Activated CD4-positive, alpha-beta T cell treated with anti-CD3 and anti-CD28 coated beads for 36 hours (primary cell): ENCODE measurements at regions not wholly inside any gene's neighbourhood (a gene's known extent, or its start where the extent isn't known, plus 50 kb on each side); places are given as distances from the start of the nearest gene placed in this dataset.

Experiments
- ATAC-seq: fragments of 200-7000 bp; cut with Tn5 transposase; one replicate; pipeline ENCODE4 v1.10.0; 2021; ENCODE audit warnings: mild to moderate bottlenecking, moderate library complexity
- CTCF ChIA-PET: fragments of 350-600 bp; sonication (Branson Sonifier 250); formaldehyde crosslinking; loops from one replicate; lab custom pipeline; 2021; ENCODE audit warnings: antibody characterized with exemption; lab: Charles Lee
- POLR2A ChIA-PET: fragments of 350-600 bp; sonication (Branson Sonifier 250); formaldehyde crosslinking; loops from one replicate; lab custom pipeline; 2021; ENCODE audit warnings: antibody characterized with exemption, inconsistent platforms; lab: Charles Lee
- DNase-seq: peaks from one replicate; pipeline ENCODE4 v3.0.0-alpha.2; 2020
- H3K27ac Mint-ChIP-seq: one replicate; pipeline ENCODE4 v1.8.0; 2021; ENCODE audit warnings: mixed read lengths
- H3K27me3 Mint-ChIP-seq: one replicate; pipeline ENCODE4 v1.8.0; 2021; ENCODE audit warnings: mixed read lengths
- H3K36me3 Mint-ChIP-seq: one replicate; pipeline ENCODE4 v1.8.0; 2021; ENCODE audit warnings: low read depth, mixed read lengths
- H3K4me1 Mint-ChIP-seq: one replicate; pipeline ENCODE4 v1.8.0; 2021; ENCODE audit warnings: mixed read lengths
- H3K4me3 Mint-ChIP-seq: one replicate; pipeline ENCODE4 v1.8.0; 2021; ENCODE audit warnings: mild to moderate bottlenecking, moderate library complexity, mixed read lengths
- H3K9me3 Mint-ChIP-seq: one replicate; pipeline ENCODE4 v1.8.0; 2021; ENCODE audit warnings: low read depth, mixed read lengths
- intact Hi-C, 2 experiments: fragments of 100-400 bp; cut with DNase I in 1 of 2; cut with micrococcal nuclease in 1 of 2; formaldehyde crosslinking; loops; one replicate each; pipeline versions ENCODE4 v1.14.2 to v1.15.1; 2022 to 2024; cut with DNase I, micrococcal nuclease

DNA sequence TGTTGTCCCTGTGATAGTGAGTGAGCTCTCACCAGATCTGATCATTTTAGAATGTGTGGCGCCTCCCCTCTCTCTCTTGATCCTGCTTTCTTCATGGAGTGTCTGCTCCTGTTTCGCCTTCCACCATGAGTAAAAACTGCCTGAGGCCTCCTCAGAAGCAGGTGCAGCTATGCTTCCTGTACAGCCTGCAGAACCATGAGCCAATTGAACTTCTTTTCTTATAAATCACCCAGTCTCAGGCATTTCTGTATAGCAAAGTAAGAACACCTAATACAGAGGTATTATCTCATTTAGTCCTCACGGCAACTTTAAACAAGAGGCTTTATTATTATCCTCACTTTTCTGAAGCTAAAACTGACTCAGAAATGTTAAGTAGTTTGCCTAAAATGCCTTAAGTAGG is 81.3 kb upstream of the BTG1 start:
- ChIA-PET POLR2A (no interaction called here), CTCF (interaction anchor here (0.7 to 1.9 kb wide), 4 partner anchors 12 to 484 kb away, joined by 3 to 6 read pairs (median 4); no protein-coding TSS in a partner anchor)
- intact Hi-C loops = no loop called here
- Mint-ChIP-seq H3K9me3 (no peaks in the 10 kb centered on the region), H3K36me3 (no peaks in the 10 kb centered on the region), H3K27me3 (no peaks in the 10 kb centered on the region), H3K27ac (no peak overlapping the region), H3K4me1 (peaks cover 11% of the 10 kb centered on the region), H3K4me3 (no peak overlapping the region)
- DNase-seq (no peak), ATAC-seq (no peak)

DNA sequence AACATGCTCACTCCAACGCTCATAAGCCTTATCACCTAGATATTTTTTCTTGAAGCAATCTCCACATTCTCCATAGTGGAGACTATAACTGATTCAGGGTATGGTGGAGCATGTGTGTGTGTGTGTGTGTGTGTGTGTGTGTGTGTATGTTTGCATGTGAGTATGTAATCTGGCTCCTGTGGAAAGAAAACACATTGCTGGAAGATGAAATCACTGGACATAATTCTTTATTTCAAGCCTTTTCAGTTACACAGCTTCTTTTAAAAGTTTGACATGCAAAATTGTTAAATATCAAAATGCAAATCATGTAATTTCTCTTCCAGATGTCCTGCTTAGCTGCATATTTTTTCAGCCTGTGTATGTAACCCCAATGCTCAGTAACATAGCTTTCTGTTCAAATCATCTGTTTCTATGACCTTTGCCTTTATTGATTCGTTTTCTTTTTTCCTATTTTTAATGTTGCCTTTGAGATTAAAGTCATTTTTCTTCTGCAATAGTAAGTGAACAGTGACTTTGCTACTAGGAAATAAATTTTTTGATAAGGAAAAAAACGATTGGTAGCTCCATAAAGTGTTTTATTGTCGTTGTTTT is 80.5 kb upstream of the BTG1 start:
- DNase-seq = no peak
- Mint-ChIP-seq H3K36me3 (no peaks in the 10 kb centered on the region), H3K4me1 (peaks cover 11% of the 10 kb centered on the region), H3K9me3 (no peaks in the 10 kb centered on the region), H3K4me3 (no peak overlapping the region), H3K27ac (no peak overlapping the region), H3K27me3 (no peaks in the 10 kb centered on the region)
- CTCF ChIA-PET = interaction anchor here (0.7 to 1.9 kb wide), 4 partner anchors 12 to 443 kb away, joined by 3 to 6 read pairs (median 4); no protein-coding TSS in a partner anchor
- POLR2A ChIA-PET = interaction anchor here (0.7 kb wide), 1 partner anchor 87 kb away, joined by 4 read pairs; no protein-coding TSS in a partner anchor
- intact Hi-C loops = no loop called here
- ATAC-seq = no peak

DNA sequence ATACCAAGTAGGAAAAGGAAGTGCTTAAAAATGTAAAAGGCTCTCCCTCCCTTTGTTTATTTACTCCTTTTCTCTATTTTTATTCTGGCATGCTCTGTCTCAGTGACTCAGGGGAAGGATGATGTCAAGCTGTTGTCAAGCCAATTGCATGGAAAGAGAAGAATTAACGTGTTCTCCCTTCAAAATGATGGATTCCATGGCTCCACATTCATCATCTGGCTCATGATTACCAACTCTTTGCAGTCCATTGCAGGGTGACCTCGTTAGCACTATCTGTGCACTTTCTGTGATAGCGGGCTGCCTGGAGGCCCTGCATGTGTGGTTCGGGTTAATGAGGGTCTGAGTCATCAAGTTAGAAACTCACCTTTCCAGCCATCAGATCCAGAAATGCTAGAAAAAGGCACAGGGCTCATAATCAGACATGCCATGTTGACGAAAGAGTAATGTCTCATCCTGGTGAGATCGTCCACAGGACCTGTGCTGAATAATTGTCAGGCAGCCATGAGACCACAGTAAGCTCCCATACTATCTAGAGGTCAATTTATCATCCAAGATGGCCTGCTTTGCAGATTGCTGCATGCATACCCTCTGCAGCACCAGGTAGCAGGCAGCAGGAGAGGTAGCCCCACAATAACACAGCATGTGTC is 79.2 kb upstream of the BTG1 start:
- Mint-ChIP-seq H3K36me3 (no peaks in the 10 kb centered on the region), H3K27ac (no peak overlapping the region), H3K9me3 (no peaks in the 10 kb centered on the region), H3K27me3 (no peaks in the 10 kb centered on the region), H3K4me3 (no peak overlapping the region), H3K4me1 (peaks cover 11% of the 10 kb centered on the region)
- ATAC-seq = peak; percentile 42
- intact Hi-C loops = no loop called here
- POLR2A ChIA-PET = no interaction called here
- no peak for DNase-seq
- CTCF ChIA-PET = interaction anchor here (0.6 to 1.9 kb wide), 2 partner anchors 11 to 15 kb away, joined by 3 to 6 read pairs; no protein-coding TSS in a partner anchor

- no peaks in the 10 kb centered on the region for H3K27me3 Mint-ChIP-seq
- peaks cover 14% of the 10 kb centered on the region for H3K4me1 Mint-ChIP-seq
- no peak overlapping the region for H3K27ac Mint-ChIP-seq
- CTCF ChIA-PET = no interaction called here
- peaks cover 2% of the 10 kb centered on the region for H3K9me3 Mint-ChIP-seq
- intact Hi-C loops = no loop called here
- ATAC-seq (no peak), DNase-seq (no peak)
- H3K36me3 Mint-ChIP-seq = no peaks in the 10 kb centered on the region
- POLR2A ChIA-PET = no interaction called here
- no peak overlapping the region for H3K4me3 Mint-ChIP-seq
Measured at GRCh38 chr12:92223481-92223880, 77.8 kb upstream of the BTG1 start.

DNA sequence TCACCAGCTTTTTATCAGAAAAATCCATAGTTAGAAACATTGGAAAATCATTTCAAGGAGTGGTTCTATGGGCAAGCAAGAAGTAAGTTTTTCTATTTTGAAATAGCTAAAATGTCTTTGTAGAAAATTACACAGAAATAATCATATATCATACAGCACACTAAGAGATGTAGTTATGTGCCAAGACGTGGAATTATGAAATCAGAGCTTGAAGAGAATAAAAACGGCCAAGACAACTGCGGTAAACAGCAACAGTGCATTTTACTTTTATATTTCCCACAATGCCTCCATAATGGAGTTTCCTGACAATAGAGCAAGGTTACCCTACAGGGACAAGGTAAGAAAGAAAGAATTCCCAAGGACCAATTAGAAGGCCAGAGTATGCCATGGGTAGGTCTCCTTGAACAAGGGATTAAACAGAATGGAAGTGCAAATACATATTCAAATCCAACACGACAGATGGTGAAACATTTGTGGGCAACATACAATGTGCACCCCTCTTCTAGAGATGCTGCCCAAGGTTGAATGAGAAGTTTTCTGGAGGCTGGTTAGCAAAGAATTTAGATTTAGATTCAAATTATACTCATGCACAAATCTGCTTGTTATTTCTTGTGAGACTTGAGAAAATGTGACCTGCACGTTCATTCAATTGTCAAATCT is 76.1 kb upstream of the BTG1 start:
- Mint-ChIP-seq H3K4me3 (no peak overlapping the region), H3K4me1 (peaks cover 25% of the 10 kb centered on the region)

DNA sequence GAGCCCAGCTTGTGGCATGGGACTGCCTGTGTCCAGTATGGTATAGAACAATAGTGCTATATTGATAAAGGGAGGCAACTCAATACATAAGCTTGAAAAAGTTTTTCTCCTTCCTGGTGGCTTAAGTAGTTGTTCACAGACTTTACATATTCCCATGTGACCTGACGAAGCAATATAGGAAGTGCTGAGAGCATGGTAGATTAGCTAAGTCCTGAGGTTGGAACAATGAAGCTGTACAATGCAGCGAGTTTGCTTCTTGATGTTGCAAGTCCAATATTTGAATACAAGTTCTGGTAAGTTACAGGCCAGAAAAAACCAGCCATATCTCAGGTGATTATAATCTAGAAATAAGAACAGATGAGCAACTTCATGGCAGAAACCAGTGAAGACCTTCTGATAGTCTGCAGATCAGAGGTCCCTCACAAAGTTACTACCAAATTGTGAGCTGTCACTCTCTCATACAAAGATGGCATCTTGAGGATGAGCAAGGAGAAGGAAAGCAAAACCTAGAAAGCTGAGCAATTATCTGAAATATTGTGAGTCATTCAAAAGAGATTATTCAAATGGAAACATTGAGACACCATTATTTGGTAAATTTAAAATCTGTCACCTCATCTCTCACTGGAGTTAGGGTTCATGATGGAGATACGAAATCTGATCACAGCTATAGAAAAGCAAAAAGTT is 72.9 kb upstream of the BTG1 start:
- intact Hi-C loops = loop anchor here (1.0 to 10.0 kb wide), 11 partner anchors 10 to 706 kb away; partner anchors contain the start of gene EEA1 (in 1 of the 2)
- H3K4me3 Mint-ChIP-seq = peak overlapping the region; percentile 20
- peak; percentile 96 for ATAC-seq

More for the DNA sequence above, 76.1 kb upstream of the BTG1 start:
- Mint-ChIP-seq H3K9me3 (peaks cover 2% of the 10 kb centered on the region), H3K27ac (no peak overlapping the region), H3K36me3 (no peaks in the 10 kb centered on the region), H3K27me3 (no peaks in the 10 kb centered on the region)
- POLR2A ChIA-PET = no interaction called here
- DNase-seq = no peak
- CTCF ChIA-PET = interaction anchor here (1.2 kb wide), 1 partner anchor 15 kb away, joined by 3 read pairs; no protein-coding TSS in a partner anchor
- intact Hi-C loops = no loop called here
- no peak for ATAC-seq

GRCh38 chr12:92216092-92216491 is 70.4 kb upstream of the BTG1 start:
- Mint-ChIP-seq H3K36me3 (peaks cover 4% of the 10 kb centered on the region), H3K9me3 (peaks cover 5% of the 10 kb centered on the region), H3K4me1 (peaks cover 29% of the 10 kb centered on the region), H3K27ac (no peak overlapping the region), H3K27me3 (no peaks in the 10 kb centered on the region), H3K4me3 (no peak overlapping the region)
- ChIA-PET CTCF (no interaction called here), POLR2A (no interaction called here)
- DNase-seq (no peak), ATAC-seq (no peak)
- intact Hi-C loops = loop anchor here (5.0 to 10.0 kb wide), 5 partner anchors 151 to 709 kb away; partner anchors contain the start of gene EEA1 (in 1 of the 2)

More for the DNA sequence above, 72.9 kb upstream of the BTG1 start:
- DNase-seq = no peak
- POLR2A ChIA-PET = interaction anchor here (0.6 to 2.2 kb wide), 5 partner anchors 10 to 837 kb away, joined by 3 to 30 read pairs (median 5); partner anchors contain the start of gene BTG1
- Mint-ChIP-seq H3K27ac (peak overlapping the region; percentile 84), H3K27me3 (no peaks in the 10 kb centered on the region), H3K4me1 (peaks cover 24% of the 10 kb centered on the region), H3K36me3 (no peaks in the 10 kb centered on the region), H3K9me3 (peaks cover 5% of the 10 kb centered on the region)
- CTCF ChIA-PET = interaction anchor here (0.6 to 2.1 kb wide), 10 partner anchors 12 to 848 kb away, joined by 3 to 8 read pairs (median 4); no protein-coding TSS in a partner anchor

- no peak for DNase-seq
- peaks cover 6% of the 10 kb centered on the region for H3K9me3 Mint-ChIP-seq
- no peak for ATAC-seq
- peaks cover 31% of the 10 kb centered on the region for H3K4me1 Mint-ChIP-seq
- peaks cover 4% of the 10 kb centered on the region for H3K36me3 Mint-ChIP-seq
- no peak overlapping the region for H3K4me3 Mint-ChIP-seq
- H3K27ac Mint-ChIP-seq = no peak overlapping the region
- intact Hi-C loops = loop anchor here (5.0 to 10.0 kb wide), 5 partner anchors 151 to 709 kb away; partner anchors contain the start of gene EEA1 (in 1 of the 2)
- POLR2A ChIA-PET = no interaction called here
- CTCF ChIA-PET = no interaction called here
- no peaks in the 10 kb centered on the region for H3K27me3 Mint-ChIP-seq
Measured at GRCh38 chr12:92215358-92215757, 69.7 kb upstream of the BTG1 start.

DNA sequence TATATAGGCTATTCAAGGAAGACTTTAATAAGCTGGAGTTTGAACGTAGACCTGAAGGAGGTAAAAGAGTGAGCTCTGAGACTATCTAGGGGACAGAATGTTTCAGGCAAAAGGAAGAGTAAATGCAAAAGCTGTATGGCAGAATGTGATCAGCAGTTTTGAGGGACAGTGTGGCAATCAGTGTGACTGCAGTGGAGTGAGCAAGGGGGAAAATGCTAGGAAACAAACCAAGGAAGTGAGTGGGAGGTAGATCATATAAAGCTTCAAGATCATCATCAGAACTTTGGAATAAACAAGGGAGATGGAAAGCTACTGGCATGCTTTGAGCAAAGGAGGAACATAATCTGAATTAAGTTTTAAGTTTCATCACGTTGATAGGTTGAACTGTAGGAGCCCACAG is 67.5 kb upstream of the BTG1 start:
- DNase-seq (no peak), ATAC-seq (no peak)
- Mint-ChIP-seq H3K27ac (no peak overlapping the region), H3K9me3 (peaks cover 6% of the 10 kb centered on the region), H3K27me3 (no peaks in the 10 kb centered on the region), H3K36me3 (peaks cover 4% of the 10 kb centered on the region), H3K4me3 (no peak overlapping the region), H3K4me1 (peaks cover 38% of the 10 kb centered on the region)
- CTCF ChIA-PET = interaction anchor here (0.5 to 1.0 kb wide), 5 partner anchors 12 to 831 kb away, joined by 3 to 4 read pairs (median 3); no protein-coding TSS in a partner anchor
- POLR2A ChIA-PET = interaction anchor here (1.5 kb wide), 1 partner anchor 68 kb away, joined by 7 read pairs; the partner anchor contains the start of gene BTG1
- intact Hi-C loops = loop anchor here (10.0 kb wide), 4 partner anchors 148 to 712 kb away; partner anchors contain the start of gene EEA1 (in 1 of the 2)

DNA sequence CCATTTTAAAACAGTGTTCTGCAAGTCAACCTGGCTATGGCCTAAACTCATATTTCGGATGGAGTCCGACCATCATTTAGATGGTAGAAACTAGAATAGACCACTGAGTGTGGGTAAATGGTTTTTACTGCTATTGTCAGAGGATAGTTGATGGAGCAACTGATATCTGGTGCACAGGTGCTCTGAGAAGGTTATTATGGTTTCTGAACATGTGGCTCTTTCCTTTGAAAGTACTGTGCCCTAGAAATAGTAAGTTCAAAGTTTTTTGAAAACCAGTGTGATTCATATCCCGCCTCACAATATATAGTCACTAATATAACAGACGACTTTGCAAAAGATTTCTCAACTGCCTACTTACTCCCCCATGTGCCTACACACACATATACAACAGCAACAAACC is 64.4 kb upstream of the BTG1 start:
- intact Hi-C loops = loop anchor here (1.0 to 10.0 kb wide), 6 partner anchors 64 to 715 kb away; partner anchors contain the start of gene EEA1 (in 1 of the 2)
- Mint-ChIP-seq H3K9me3 (peaks cover 5% of the 10 kb centered on the region), H3K27me3 (no peaks in the 10 kb centered on the region), H3K36me3 (peaks cover 4% of the 10 kb centered on the region), H3K27ac (peak overlapping the region; percentile 81), H3K4me1 (peaks cover 35% of the 10 kb centered on the region), H3K4me3 (peak overlapping the region; percentile 19)
- ChIA-PET CTCF (no interaction called here), POLR2A (interaction anchor here (2.8 kb wide), 1 partner anchor 65 kb away, joined by 30 read pairs; the partner anchor contains the start of gene BTG1)
- DNase-seq (no peak), ATAC-seq (peak; percentile 76)
